Activated naive CD8-positive, alpha-beta T cell treated with anti-CD3 and anti-CD28 coated beads, Interleukin-2, amount 10 ng/mL, durations not matched to agents 7 days and 5 days (primary cell): ENCODE measurements at regions not wholly inside any gene's neighbourhood (a gene's known extent, or its start where the extent isn't known, plus 50 kb on each side); places are given as distances from the start of the nearest gene placed in this dataset.
"Not testable (repeated sequence)": the region's sequence is repeated elsewhere in the genome, so short reads cannot be mapped to it uniquely, and the experiment has no call there.

Experiments
- ATAC-seq: fragments of 150-1000 bp; cut with Tn5 transposase; one replicate; pipeline ENCODE4 v1.10.0; 2021; ENCODE audit warnings: low read depth, moderate library complexity
- POLR2A ChIA-PET: fragments of 350-600 bp; sonication (Branson Sonifier 250); formaldehyde crosslinking; loops from one replicate; lab custom pipeline; 2021; ENCODE audit warnings: antibody characterized with exemption; lab: Charles Lee
- DNase-seq: peaks from one replicate; pipeline ENCODE4 v3.0.0; 2021
- H3K27ac Mint-ChIP-seq: one replicate; pipeline ENCODE4 v1.8.0; 2022; ENCODE audit warnings: mild to moderate bottlenecking, mixed read lengths
- H3K27me3 Mint-ChIP-seq: one replicate; pipeline ENCODE4 v1.8.0; 2022; ENCODE audit warnings: mild to moderate bottlenecking, moderate library complexity, mixed read lengths
- H3K36me3 Mint-ChIP-seq: one replicate; pipeline ENCODE4 v1.8.0; 2021; ENCODE audit warnings: mild to moderate bottlenecking, mixed read lengths
- H3K4me1 Mint-ChIP-seq: one replicate; pipeline ENCODE4 v1.8.0; 2021; ENCODE audit warnings: mixed read lengths
- H3K4me3 Mint-ChIP-seq: one replicate; pipeline ENCODE4 v1.8.0; 2022; ENCODE audit warnings: mild to moderate bottlenecking, moderate library complexity, mixed read lengths
- H3K9me3 Mint-ChIP-seq: one replicate; pipeline ENCODE4 v1.8.0; 2021; ENCODE audit warnings: mixed read lengths

DNA sequence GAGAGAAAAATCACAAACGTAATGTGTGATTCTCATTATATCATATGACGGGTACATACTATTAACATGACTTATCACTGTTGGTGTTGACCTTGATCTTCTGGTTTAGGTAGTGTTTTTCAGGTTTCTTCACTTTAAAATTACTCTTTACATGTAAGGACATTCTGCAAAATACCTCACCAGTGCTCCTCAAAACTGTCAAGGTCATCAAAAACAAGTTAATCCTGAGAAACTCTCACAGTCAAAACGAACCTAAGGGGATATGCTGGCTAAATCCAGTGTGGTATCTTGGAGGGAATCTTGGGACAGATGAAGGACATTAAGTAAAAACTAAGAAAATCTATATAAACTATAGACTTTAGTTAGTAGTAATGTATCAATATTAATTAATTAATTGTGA lies 499.8 kb downstream of the IRS1 start:
- POLR2A ChIA-PET: no interaction called here
- no peak overlapping the region for H3K4me3 Mint-ChIP-seq
- no peaks in the 10 kb centered on the region for H3K9me3 Mint-ChIP-seq
- ATAC-seq: no peak
- no peak overlapping the region for H3K27ac Mint-ChIP-seq
- no peak for DNase-seq
- H3K27me3 Mint-ChIP-seq: no peaks in the 10 kb centered on the region
- H3K4me1 Mint-ChIP-seq: no peaks in the 10 kb centered on the region
- no peaks in the 10 kb centered on the region for H3K36me3 Mint-ChIP-seq

DNA sequence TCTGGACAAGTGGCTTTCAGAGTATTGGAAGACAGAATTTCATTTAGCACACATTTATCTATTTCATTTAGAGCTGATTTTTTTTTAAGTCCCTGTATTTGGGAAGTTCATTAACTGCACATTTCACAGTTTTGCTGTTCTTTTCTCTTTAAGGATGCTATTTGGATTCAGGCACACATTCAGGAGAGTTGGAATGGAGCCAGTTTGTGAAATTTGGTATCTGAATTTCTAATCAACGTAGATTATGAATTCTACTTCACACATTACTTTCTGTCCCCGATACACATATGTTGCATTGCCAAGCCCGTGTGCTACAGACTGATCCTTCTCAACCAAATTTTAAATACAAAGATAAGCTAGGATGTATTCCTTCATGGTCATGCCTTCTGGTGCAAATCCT lies 503.9 kb downstream of the IRS1 start:
- DNase-seq (no peak), ATAC-seq (no peak)
- Mint-ChIP-seq H3K9me3 (peaks cover 4% of the 10 kb centered on the region), H3K4me1 (no peaks in the 10 kb centered on the region), H3K27me3 (no peaks in the 10 kb centered on the region), H3K4me3 (no peak overlapping the region), H3K27ac (no peak overlapping the region), H3K36me3 (no peaks in the 10 kb centered on the region)
- POLR2A ChIA-PET: no interaction called here

- peaks cover 4% of the 10 kb centered on the region for H3K9me3 Mint-ChIP-seq
- H3K27ac Mint-ChIP-seq: no peak overlapping the region
- no peaks in the 10 kb centered on the region for H3K4me1 Mint-ChIP-seq
- DNase-seq (no peak), ATAC-seq (no peak)
- no peaks in the 10 kb centered on the region for H3K36me3 Mint-ChIP-seq
- no peaks in the 10 kb centered on the region for H3K27me3 Mint-ChIP-seq
- POLR2A ChIA-PET: no interaction called here
- H3K4me3 Mint-ChIP-seq: no peak overlapping the region
Measured at GRCh38 chr2:226295123-226295522, 504.5 kb downstream of the IRS1 start.

DNA sequence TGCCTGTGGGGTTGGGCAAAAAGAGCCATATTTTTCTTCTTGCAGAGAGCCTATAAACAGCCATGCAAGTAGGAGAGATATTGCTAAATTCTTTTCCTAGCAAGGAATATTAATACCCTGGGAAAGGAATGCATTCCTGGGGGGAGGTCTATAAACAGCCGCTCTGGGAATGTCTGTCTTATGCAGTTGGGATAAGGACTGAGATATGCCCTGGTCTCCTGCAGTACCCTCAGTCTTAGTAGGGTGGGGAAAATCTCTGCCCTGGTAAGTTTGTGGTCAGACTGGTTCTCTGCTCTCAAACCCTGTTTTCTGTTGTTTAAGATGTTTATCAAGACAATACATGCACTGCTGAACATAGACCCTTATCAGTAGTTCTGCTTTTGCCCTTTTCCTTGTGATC lies 508.3 kb downstream of the IRS1 start:
- H3K27ac Mint-ChIP-seq, H3K4me3 Mint-ChIP-seq, H3K4me1 Mint-ChIP-seq, H3K9me3 Mint-ChIP-seq, H3K27me3 Mint-ChIP-seq, ATAC-seq, POLR2A ChIA-PET, DNase-seq, H3K36me3 Mint-ChIP-seq: not testable (repeated sequence)

GRCh38 chr2:226286916-226287315 lies 512.7 kb downstream of the IRS1 start:
- no peaks in the 10 kb centered on the region for H3K9me3 Mint-ChIP-seq
- no peak overlapping the region for H3K27ac Mint-ChIP-seq
- POLR2A ChIA-PET: no interaction called here
- no peak overlapping the region for H3K4me3 Mint-ChIP-seq
- H3K27me3 Mint-ChIP-seq: no peaks in the 10 kb centered on the region
- H3K36me3 Mint-ChIP-seq: no peaks in the 10 kb centered on the region
- no peaks in the 10 kb centered on the region for H3K4me1 Mint-ChIP-seq
- DNase-seq: no peak
- ATAC-seq: no peak

GRCh38 chr2:226283796-226284195 lies 515.8 kb downstream of the IRS1 start:
- no peak for ATAC-seq
- no peaks in the 10 kb centered on the region for H3K36me3 Mint-ChIP-seq
- no peak overlapping the region for H3K27ac Mint-ChIP-seq
- no peaks in the 10 kb centered on the region for H3K4me1 Mint-ChIP-seq
- H3K4me3 Mint-ChIP-seq: no peak overlapping the region
- H3K27me3 Mint-ChIP-seq: no peaks in the 10 kb centered on the region
- POLR2A ChIA-PET: no interaction called here
- no peak for DNase-seq
- H3K9me3 Mint-ChIP-seq: no peaks in the 10 kb centered on the region

DNA sequence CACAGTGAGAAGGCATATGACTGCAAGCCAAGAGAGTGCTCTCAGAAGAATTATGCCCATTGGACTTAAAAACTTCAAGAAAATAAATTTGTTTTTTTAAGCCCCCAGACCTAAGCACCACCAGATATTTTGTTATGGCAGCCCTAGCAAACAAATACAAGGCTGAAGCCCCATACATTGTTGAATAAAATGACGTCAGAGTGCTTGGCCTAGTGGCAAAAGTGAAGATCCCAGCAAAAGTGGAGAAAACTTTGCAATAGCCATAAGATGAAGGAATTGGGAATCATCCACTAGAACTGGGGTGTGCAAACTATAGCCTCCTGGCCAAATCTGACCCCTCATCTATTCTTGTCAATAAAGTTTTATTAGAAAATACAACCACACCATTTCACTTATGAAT lies 517.5 kb downstream of the IRS1 start:
- Mint-ChIP-seq H3K4me1 (no peaks in the 10 kb centered on the region), H3K36me3 (no peaks in the 10 kb centered on the region), H3K27me3 (no peaks in the 10 kb centered on the region), H3K4me3 (no peak overlapping the region), H3K9me3 (no peaks in the 10 kb centered on the region), H3K27ac (no peak overlapping the region)
- no peak for DNase-seq
- no peak for ATAC-seq
- POLR2A ChIA-PET: no interaction called here

GRCh38 chr2:226280136-226280535 lies 519.5 kb downstream of the IRS1 start:
- H3K27me3 Mint-ChIP-seq, ATAC-seq, H3K4me1 Mint-ChIP-seq, H3K9me3 Mint-ChIP-seq, DNase-seq, POLR2A ChIA-PET, H3K27ac Mint-ChIP-seq, H3K4me3 Mint-ChIP-seq, H3K36me3 Mint-ChIP-seq: not testable (repeated sequence)

GRCh38 chr2:226275215-226275614 lies 524.4 kb downstream of the IRS1 start:
- Mint-ChIP-seq H3K4me3 (no peak overlapping the region), H3K27ac (no peak overlapping the region), H3K9me3 (no peaks in the 10 kb centered on the region), H3K27me3 (peaks cover 3% of the 10 kb centered on the region), H3K36me3 (no peaks in the 10 kb centered on the region), H3K4me1 (no peaks in the 10 kb centered on the region)
- no peak for DNase-seq
- POLR2A ChIA-PET: no interaction called here
- no peak for ATAC-seq

DNA sequence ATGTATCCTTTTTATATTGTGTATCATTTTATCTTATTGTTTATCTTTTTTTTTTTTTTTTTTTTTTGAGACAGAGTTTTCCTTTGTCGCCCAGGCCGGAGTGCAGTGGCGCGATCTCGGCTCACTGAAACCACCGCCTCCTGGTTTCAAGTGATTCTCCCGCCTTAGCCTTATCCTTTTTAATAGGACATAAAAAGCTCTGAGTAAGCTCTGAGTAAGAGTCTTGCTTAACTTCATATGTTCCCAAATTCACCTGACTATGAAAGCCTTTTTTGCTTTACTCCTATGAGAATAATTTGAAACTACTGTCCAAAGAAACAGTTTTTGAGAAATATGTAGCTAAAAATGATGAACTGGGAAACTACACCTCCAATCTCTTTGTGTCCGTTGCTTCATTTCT lies 525.5 kb downstream of the IRS1 start:
- H3K27ac Mint-ChIP-seq: no peak overlapping the region
- POLR2A ChIA-PET: no interaction called here
- peaks cover 3% of the 10 kb centered on the region for H3K27me3 Mint-ChIP-seq
- DNase-seq (no peak), ATAC-seq (no peak)
- H3K4me3 Mint-ChIP-seq: no peak overlapping the region
- no peaks in the 10 kb centered on the region for H3K36me3 Mint-ChIP-seq
- no peaks in the 10 kb centered on the region for H3K9me3 Mint-ChIP-seq
- H3K4me1 Mint-ChIP-seq: no peaks in the 10 kb centered on the region

- POLR2A ChIA-PET: no interaction called here
- Mint-ChIP-seq H3K9me3 (no peaks in the 10 kb centered on the region), H3K27ac (no peak overlapping the region), H3K4me1 (no peaks in the 10 kb centered on the region), H3K27me3 (peaks cover 3% of the 10 kb centered on the region), H3K4me3 (no peak overlapping the region), H3K36me3 (no peaks in the 10 kb centered on the region)
- ATAC-seq: no peak
- no peak for DNase-seq
Measured at GRCh38 chr2:226273440-226273839, 526.2 kb downstream of the IRS1 start.

DNA sequence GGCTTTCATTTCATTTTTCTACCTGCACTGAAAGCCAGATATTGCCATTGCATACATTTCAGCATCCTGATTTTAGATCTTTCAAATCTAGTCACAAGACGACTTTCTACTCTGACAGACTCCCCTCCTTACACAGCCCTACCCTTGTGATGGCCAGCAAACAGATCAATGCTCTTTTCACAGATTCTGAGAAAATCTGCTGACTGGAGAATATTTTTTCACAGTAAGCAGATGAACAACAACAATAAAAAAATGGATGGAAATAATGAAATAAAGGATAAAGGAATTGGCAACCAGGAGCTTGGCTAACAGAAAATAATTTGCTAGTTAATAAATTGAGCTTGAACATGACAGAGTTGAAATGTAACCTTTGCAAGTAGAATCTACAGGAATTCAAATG lies 527.2 kb downstream of the IRS1 start:
- Mint-ChIP-seq H3K27me3 (peaks cover 3% of the 10 kb centered on the region), H3K27ac (no peak overlapping the region), H3K36me3 (no peaks in the 10 kb centered on the region), H3K4me3 (no peak overlapping the region), H3K4me1 (no peaks in the 10 kb centered on the region), H3K9me3 (no peaks in the 10 kb centered on the region)
- ATAC-seq (no peak), DNase-seq (no peak)
- POLR2A ChIA-PET: no interaction called here

DNA sequence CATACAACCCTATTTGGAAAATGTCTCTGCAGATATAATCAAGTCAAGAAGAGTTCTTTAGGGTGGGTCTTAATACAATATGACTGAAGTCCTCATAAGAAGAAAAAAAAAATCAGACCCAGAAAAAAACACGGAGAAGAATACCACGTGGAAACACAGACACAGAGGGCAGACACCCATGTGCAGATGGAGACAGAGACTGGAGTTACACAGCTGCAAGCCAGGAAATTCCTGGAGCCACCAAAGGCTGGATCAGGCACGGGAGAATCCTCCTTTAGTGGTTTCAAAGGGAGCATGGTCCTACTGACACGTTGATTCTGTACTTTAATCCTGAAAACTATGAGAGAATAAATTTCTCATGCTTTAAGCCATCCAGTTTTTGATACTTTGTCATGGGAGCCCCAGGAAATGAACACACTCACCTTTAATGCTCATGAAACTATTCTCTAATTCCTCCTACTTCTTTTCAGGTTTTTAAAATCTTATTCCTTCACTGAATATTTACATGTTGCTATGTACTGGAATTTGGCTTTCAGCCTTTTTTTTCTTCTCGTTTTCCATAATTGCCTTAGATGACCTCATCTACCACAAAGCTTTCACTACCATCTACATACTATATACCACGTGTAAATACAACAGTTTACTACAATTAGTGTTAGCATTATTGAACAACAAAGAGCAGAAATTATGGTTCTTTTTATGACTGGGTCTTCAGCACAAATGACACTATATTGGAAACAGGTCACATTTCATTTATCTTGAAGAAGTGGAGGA lies 529.1 kb downstream of the IRS1 start:
- H3K27ac Mint-ChIP-seq: no peak overlapping the region
- H3K4me1 Mint-ChIP-seq: no peaks in the 10 kb centered on the region
- DNase-seq (no peak), ATAC-seq (no peak)
- H3K4me3 Mint-ChIP-seq: no peak overlapping the region
- no peaks in the 10 kb centered on the region for H3K27me3 Mint-ChIP-seq
- POLR2A ChIA-PET: no interaction called here
- H3K9me3 Mint-ChIP-seq: no peaks in the 10 kb centered on the region
- no peaks in the 10 kb centered on the region for H3K36me3 Mint-ChIP-seq

DNA sequence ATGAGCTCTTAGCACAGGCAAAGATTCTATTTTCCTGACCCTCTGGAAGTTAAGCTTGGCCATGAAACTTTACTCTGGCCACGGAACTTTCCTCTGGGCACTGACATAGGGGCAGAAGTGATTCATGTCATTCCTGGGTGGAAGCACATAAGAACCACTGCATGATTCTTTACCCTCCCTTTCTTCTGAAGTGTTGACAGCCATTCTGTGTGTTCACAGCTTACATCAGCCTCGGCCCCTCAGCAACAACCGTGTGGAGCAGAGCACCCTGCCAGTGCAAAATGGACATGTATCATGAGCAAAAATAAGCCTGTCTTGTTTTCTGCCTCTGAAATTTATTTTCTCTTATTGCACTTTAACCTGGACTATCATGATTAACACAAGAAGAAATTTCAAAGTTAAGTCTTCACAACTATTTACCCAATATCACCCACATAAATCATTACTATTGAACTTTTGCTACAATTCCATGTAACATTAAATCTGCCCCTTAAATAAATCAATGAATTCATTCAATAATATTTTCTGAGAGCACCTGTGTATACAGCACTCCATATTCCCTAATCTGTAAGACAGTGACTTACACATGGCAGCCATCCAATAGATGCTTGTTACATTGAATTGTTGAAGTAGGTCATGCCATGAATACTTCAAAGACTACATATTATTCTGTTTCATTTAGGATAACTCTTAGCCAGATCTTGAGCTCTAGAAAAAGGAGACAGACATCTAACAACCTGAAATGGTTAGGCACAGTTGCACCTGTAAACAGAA lies 531.9 kb downstream of the IRS1 start:
- Mint-ChIP-seq H3K36me3 (no peaks in the 10 kb centered on the region), H3K27ac (no peak overlapping the region), H3K4me3 (no peak overlapping the region), H3K9me3 (no peaks in the 10 kb centered on the region), H3K4me1 (no peaks in the 10 kb centered on the region), H3K27me3 (no peaks in the 10 kb centered on the region)
- POLR2A ChIA-PET: no interaction called here
- no peak for DNase-seq
- no peak for ATAC-seq
